IMR-90 (cell line): ENCODE measurements at regions not wholly inside any gene's neighbourhood (a gene's known extent, or its start where the extent isn't known, plus 50 kb on each side); places are given as distances from the start of the nearest gene placed in this dataset.

ENCODE experiments used
- ATAC-seq: fragments of 200-7000 bp; cut with Tn5 transposase; 2 replicates; pipeline ENCODE4 v1.9.1; 2020; ENCODE audit warnings: low read depth, mild to moderate bottlenecking, moderate library complexity
- BruUV-seq: library from RNA; stranded (reverse); fragments of 400-500 nt; replicated peaks from 2 replicates; lab custom pipeline; 2021; lab: Mats Ljungman, UMichigan
- CTCF ChIA-PET: fragments of 300-600 bp; formaldehyde crosslinking; extraction: SDS; loops from one replicate; lab custom pipeline; 2021; ENCODE audit warnings: antibody characterized with exemption; lab: Yijun Ruan, JAX
- POLR2A ChIA-PET: fragments of 300-600 bp; sonication (Branson Sonifier 250); formaldehyde crosslinking; loops from one replicate; lab custom pipeline; 2022; ENCODE audit warnings: antibody characterized with exemption; ENCODE audit not compliant: unreplicated experiment; lab: Charles Lee
- DNase-seq: peaks from one replicate; pipeline ENCODE4 v3.0.0; 2013
- H2AFZ ChIP-seq: replicated peaks from 2 replicates; pipeline ENCODE3; 2013; ENCODE audit warnings: low read length, mild to moderate bottlenecking; ENCODE audit not compliant: poor library complexity
- H2AK5ac ChIP-seq: 2 replicates; pipeline ENCODE4 v1.6.1; 2013; ENCODE audit warnings: low read depth, low read length, inconsistent platforms
- H2AK9ac ChIP-seq: replicated peaks from 2 replicates; pipeline ENCODE3; 2013; ENCODE audit warnings: mild to moderate bottlenecking, low read depth, low read length, moderate library complexity; ENCODE audit not compliant: poor library complexity
- H2BK120ac ChIP-seq: 2 replicates; pipeline ENCODE4 v1.6.1; 2013; ENCODE audit warnings: low read depth, low read length, inconsistent platforms
- H2BK15ac ChIP-seq: 3 replicates; pipeline ENCODE4 v1.6.1; 2013; ENCODE audit warnings: low read depth, low read length, inconsistent platforms
- H2BK20ac ChIP-seq: 2 replicates; pipeline ENCODE4 v1.6.1; 2013; ENCODE audit warnings: low read depth, mild to moderate bottlenecking, inconsistent platforms, low read length, moderate library complexity
- H2BK5ac ChIP-seq: 2 replicates; pipeline ENCODE4 v1.6.1; 2013; ENCODE audit warnings: mild to moderate bottlenecking, low read depth, low read length, inconsistent platforms; ENCODE audit not compliant: poor library complexity, severe bottlenecking
- H3K14ac ChIP-seq: replicated peaks from 2 replicates; pipeline ENCODE4 v1.6.1; 2013; ENCODE audit warnings: low read depth, low read length, inconsistent platforms
- H3K18ac ChIP-seq: 2 replicates; pipeline ENCODE4 v1.6.1; 2013; ENCODE audit warnings: low read depth, low read length, control low read depth
- H3K23ac ChIP-seq: 2 replicates; pipeline ENCODE4 v1.6.1; 2013; ENCODE audit warnings: low read depth, low read length, inconsistent platforms
- H3K27ac ChIP-seq: 2 replicates; pipeline ENCODE4 v1.5.1; 2013; ENCODE audit warnings: mild to moderate bottlenecking, control low read depth, low read length; ENCODE audit not compliant: insufficient read depth
- H3K27me3 ChIP-seq: 2 replicates; pipeline ENCODE4 v1.6.1; 2013; ENCODE audit warnings: low read length; ENCODE audit not compliant: control insufficient read depth, insufficient read depth
- H3K36me3 ChIP-seq: 2 replicates; pipeline ENCODE4 v1.6.1; 2013; ENCODE audit warnings: low read length, mixed read lengths; ENCODE audit not compliant: control insufficient read depth, insufficient read depth
- H3K4ac ChIP-seq: 2 replicates; pipeline ENCODE4 v1.6.1; 2013; ENCODE audit warnings: low read depth, low read length, inconsistent platforms
- H3K4me1 ChIP-seq: 2 replicates; pipeline ENCODE4 v1.6.1; 2013; ENCODE audit warnings: low read length, mixed read lengths; ENCODE audit not compliant: control insufficient read depth, insufficient read depth
- H3K4me2 ChIP-seq: 2 replicates; pipeline ENCODE4 v1.6.1; 2013; ENCODE audit warnings: low read depth, mild to moderate bottlenecking, control low read depth, low read length, moderate library complexity
- H3K4me3 ChIP-seq: 2 replicates; pipeline ENCODE4 v1.5.1; 2013; ENCODE audit warnings: low read depth, mild to moderate bottlenecking, control low read depth, low read length, moderate library complexity; ENCODE audit not compliant: insufficient read depth
- H3K56ac ChIP-seq: 2 replicates; pipeline ENCODE4 v1.6.1; 2013; ENCODE audit warnings: low read length, inconsistent platforms; ENCODE audit not compliant: insufficient read depth; ENCODE audit errors: extremely low read depth
- H3K79me1 ChIP-seq, 2 experiments: 2 replicates each; pipeline ENCODE4 v1.6.1; 2013; ENCODE audit warnings: low read length in 2 of 2, inconsistent platforms in 1 of 2, low read depth in 1 of 2
- H3K9ac ChIP-seq: 2 replicates; pipeline ENCODE4 v1.6.1; 2013; ENCODE audit warnings: low read depth, low read length, control low read depth
- H3K9me1 ChIP-seq: 2 replicates; pipeline ENCODE4 v1.6.1; 2013; ENCODE audit warnings: low read length, inconsistent platforms; ENCODE audit not compliant: insufficient read depth
- H3K9me3 ChIP-seq: 2 replicates; pipeline ENCODE4 v1.6.1; 2013; ENCODE audit warnings: low read length; ENCODE audit not compliant: control insufficient read depth, insufficient read depth
- H4K20me1 ChIP-seq: 2 replicates; pipeline ENCODE4 v1.6.1; 2013; ENCODE audit warnings: low read length, inconsistent platforms; ENCODE audit not compliant: insufficient read depth
- H4K5ac ChIP-seq: 2 replicates; pipeline ENCODE4 v1.6.1; 2013; ENCODE audit warnings: mild to moderate bottlenecking, low read depth, low read length, control low read depth
- H4K8ac ChIP-seq, 2 experiments: 2 replicates each; pipeline ENCODE4 v1.6.1; 2013; ENCODE audit warnings: low read depth in 2 of 2, low read length in 2 of 2, control low read depth in 1 of 2, inconsistent platforms in 1 of 2
- H4K91ac ChIP-seq: 2 replicates; pipeline ENCODE4 v1.6.1; 2013; ENCODE audit warnings: low read depth, low read length, inconsistent platforms; ENCODE audit not compliant: insufficient read depth
- MAFK ChIP-seq: IDR thresholded peaks from 2 replicates; pipeline ENCODE4 v1.6.1; 2012; ENCODE audit warnings: low read depth, low read length, improper control_type of control experiment
- POLR2A ChIP-seq: IDR thresholded peaks from 2 replicates; pipeline ENCODE4 v1.6.1; 2012; ENCODE audit warnings: mild to moderate bottlenecking, low read depth, low read length
- RAD21 ChIP-seq: IDR thresholded peaks from 2 replicates; pipeline ENCODE4 v1.6.1; 2012; ENCODE audit warnings: low read length, improper control_type of control experiment
- WGBS, 2 experiments: methylation state at CpG; one replicate each; pipeline versions ENCODE4 v1.1.5 to v1.1.7; 2013; ENCODE audit warnings: missing lambda C conversion rate in 2 of 2; ENCODE audit not compliant: insufficient read length in 1 of 2; ENCODE audit errors: extremely low coverage in 2 of 2; 5-methylcytosine and 5-hydroxymethylcytosine counted together
- dilution Hi-C: fragments of 300-500 bp; cut with HindIII; formaldehyde crosslinking; loops from one replicate; pipeline ENCODE4 v1.14.3; 2018; ENCODE audit warnings: low sequenced_read_pairs; ENCODE audit not compliant: unreplicated experiment
- in situ Hi-C: fragments of 300-500 bp; cut with MboI; formaldehyde crosslinking; loops from 3 replicates; pipeline ENCODE4 v1.14.3; 2019; ENCODE audit warnings: low sequenced_read_pairs, inconsistent platforms, mixed read lengths
- intact Hi-C: fragments of 100-400 bp; cut with micrococcal nuclease; formaldehyde crosslinking; loops from 2 replicates; pipeline ENCODE4 v1.10.0; 2022

DNA sequence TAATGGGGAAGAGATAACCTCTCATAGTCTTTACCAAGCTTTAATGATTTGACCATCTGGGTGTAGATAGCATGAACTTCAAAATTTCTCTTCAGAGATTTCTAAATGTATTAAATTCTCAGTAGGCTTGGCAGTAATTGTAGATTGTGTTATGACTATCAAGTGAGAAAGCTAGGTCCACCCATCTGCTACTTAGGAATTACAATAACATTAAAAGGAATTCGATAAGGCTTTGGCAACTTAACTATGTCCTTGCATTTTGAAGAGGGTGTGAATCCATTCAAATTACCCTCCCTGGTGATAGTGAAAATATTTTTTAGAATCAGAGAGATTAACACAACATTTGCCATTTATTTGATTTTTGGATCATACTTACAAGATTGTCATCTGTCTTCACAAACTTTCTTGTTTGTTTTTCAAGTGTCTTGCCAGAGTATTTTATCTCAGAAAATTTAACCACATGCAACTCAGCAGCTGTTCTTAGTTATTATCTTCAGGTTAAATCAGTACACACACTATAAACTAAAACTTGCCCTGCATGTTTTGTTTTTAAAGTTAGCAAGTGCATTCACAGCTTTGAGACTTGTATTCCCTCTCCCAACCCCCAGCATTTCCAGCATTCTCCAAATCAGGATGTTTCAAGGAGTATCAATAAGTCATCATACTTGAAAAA, 69.6 kb upstream of the COL8A1 start:
- Histone ChIP-seq H3K36me3 (no peaks in the 10 kb centered on the region), H3K4ac (no peak overlapping the region), H3K27ac (no peak overlapping the region), H3K9me1 (no peaks in the 10 kb centered on the region), H3K9ac (no peak overlapping the region), H4K20me1 (no peaks in the 10 kb centered on the region), H3K4me1 (peaks cover under 1% of the 10 kb centered on the region; the same call in 1 of the 2 replicates), H3K79me1 (no peaks in the 10 kb centered on the region), H2AFZ (no peak overlapping the region), H3K23ac (no peak overlapping the region), H3K4me2 (no peak overlapping the region), H2AK9ac (no peak overlapping the region), H3K9me3 (no peaks in the 10 kb centered on the region), H4K5ac (no peak overlapping the region), H2BK15ac (no peak overlapping the region), H2BK5ac (no peak overlapping the region), H3K27me3 (no peaks in the 10 kb centered on the region), H3K56ac (no peak overlapping the region), H3K14ac (no peak overlapping the region), H2BK120ac (no peak overlapping the region), H2AK5ac (no peak overlapping the region), H4K8ac (no peak overlapping the region), H4K91ac (no peak overlapping the region), H3K18ac (no peak overlapping the region), H3K4me3 (no peak overlapping the region), H2BK20ac (no peak overlapping the region)
- dilution Hi-C loops (no loop called here), intact Hi-C loops (no loop called here), in situ Hi-C loops (no loop called here)
- no CpG with 5 or more reads among the region's 1 CpG for WGBS, 2 experiments
- POLR2A ChIA-PET, result no interaction called here
- ATAC-seq, result no peak
- CTCF ChIA-PET, result no interaction called here
- no TSS peak for BruUV-seq
- TF ChIP-seq MAFK (no peak), RAD21 (no peak), POLR2A (no peak)
- DNase-seq, result no peak
